CD8-positive, alpha-beta memory T cell (primary cell): ENCODE measurements at regions not wholly inside any gene's neighbourhood (a gene's known extent, or its start where the extent isn't known, plus 50 kb on each side); places are given as distances from the start of the nearest gene placed in this dataset.

Source experiments
- CTCF ChIA-PET: fragments of 350-600 bp; sonication (Branson Sonifier 250); formaldehyde crosslinking; loops from one replicate; lab custom pipeline; 2021; ENCODE audit warnings: antibody characterized with exemption; lab: Charles Lee
- POLR2A ChIA-PET: fragments of 350-600 bp; sonication (Branson Sonifier 250); formaldehyde crosslinking; loops from one replicate; lab custom pipeline; 2021; ENCODE audit warnings: antibody characterized with exemption; lab: Charles Lee
- DNase-seq, 5 donors: peaks; one replicate each; pipeline versions ENCODE4 v3.0.0 to v3.0.0-alpha.2; 2020 to 2022; ENCODE audit warnings: mixed read lengths in 1 of 5
- H3K27ac ChIP-seq: one replicate; pipeline ENCODE4 v1.7.0; 2013; ENCODE audit warnings: low read depth, mild to moderate bottlenecking, low read length, moderate library complexity
- H3K27me3 ChIP-seq: 2 replicates; pipeline ENCODE4 v1.7.0; 2013; ENCODE audit warnings: low read length, mild to moderate bottlenecking; ENCODE audit not compliant: insufficient read depth, poor library complexity, severe bottlenecking
- H3K36me3 ChIP-seq: 2 replicates; pipeline ENCODE4 v1.7.0; 2013; ENCODE audit warnings: mild to moderate bottlenecking, low read length, moderate library complexity; ENCODE audit not compliant: insufficient read depth
- H3K4me1 ChIP-seq: 2 replicates; pipeline ENCODE4 v1.7.0; 2013; ENCODE audit warnings: mild to moderate bottlenecking, low read length, moderate library complexity; ENCODE audit not compliant: insufficient read depth
- H3K4me3 ChIP-seq: 2 replicates; pipeline ENCODE4 v1.7.0; 2013; ENCODE audit warnings: mild to moderate bottlenecking, low read length
- H3K9me3 ChIP-seq: 2 replicates; pipeline ENCODE4 v1.7.0; 2013; ENCODE audit warnings: mild to moderate bottlenecking, low read length
- H3K27ac Mint-ChIP-seq, 8 donors: one replicate each; pipeline ENCODE4 v1.8.0; 2020 to 2021; ENCODE audit warnings: mixed read lengths in 8 of 8, mild to moderate bottlenecking in 6 of 8, inconsistent platforms in 3 of 8, moderate library complexity in 3 of 8
- H3K27me3 Mint-ChIP-seq, 2 donors: one replicate each; pipeline ENCODE4 v1.8.0; 2020 to 2021; ENCODE audit warnings: mixed read lengths in 2 of 2, mild to moderate bottlenecking in 1 of 2, moderate library complexity in 1 of 2
- H3K36me3 Mint-ChIP-seq, 3 donors: one replicate each; pipeline ENCODE4 v1.8.0; 2020 to 2021; ENCODE audit warnings: mixed read lengths in 3 of 3, inconsistent platforms in 1 of 3, mild to moderate bottlenecking in 1 of 3
- H3K4me1 Mint-ChIP-seq, 3 donors: one replicate each; pipeline ENCODE4 v1.8.0; 2020 to 2021; ENCODE audit warnings: mixed read lengths in 3 of 3, inconsistent platforms in 1 of 3, mild to moderate bottlenecking in 1 of 3
- H3K4me3 Mint-ChIP-seq, 7 donors: one replicate each; pipeline ENCODE4 v1.8.0; 2020 to 2021; ENCODE audit warnings: mixed read lengths in 7 of 7, mild to moderate bottlenecking in 6 of 7, moderate library complexity in 4 of 7, inconsistent platforms in 2 of 7
- H3K9me3 Mint-ChIP-seq, 5 donors: one replicate each; pipeline ENCODE4 v1.8.0; 2020 to 2022; ENCODE audit warnings: mixed read lengths in 5 of 5, mild to moderate bottlenecking in 3 of 5, moderate library complexity in 2 of 5, inconsistent platforms in 1 of 5

DNA sequence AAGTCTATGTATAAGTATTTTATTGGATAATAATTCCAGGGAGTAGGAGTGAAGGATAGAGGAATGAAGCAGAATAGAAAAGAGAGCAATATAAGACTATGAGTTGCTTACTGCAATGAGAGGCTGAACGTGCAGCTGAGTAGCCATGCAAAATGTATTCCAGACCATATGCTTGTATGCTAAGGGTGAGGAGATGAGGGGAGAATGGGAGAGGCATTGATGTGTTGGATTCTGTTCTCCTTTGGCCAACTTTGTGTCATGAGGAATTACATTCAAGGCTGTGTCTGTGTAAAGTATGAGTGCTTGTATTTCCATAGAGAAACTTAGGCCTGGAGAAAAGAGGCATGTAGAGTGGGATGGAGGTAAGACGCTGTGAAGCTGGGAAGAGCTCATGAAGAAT is 301.8 kb downstream of the ARL6IP6 start:
- H3K9me3 Mint-ChIP-seq = peaks cover 11 to 21% (median 12%) of the 10 kb centered on the region in 5 donors
- no peaks in the 10 kb centered on the region for H3K36me3 ChIP-seq
- DNase-seq = no peak
- no peak overlapping the region for H3K27ac ChIP-seq
- no peak overlapping the region for H3K27ac Mint-ChIP-seq
- no peaks in the 10 kb centered on the region for H3K4me1 Mint-ChIP-seq
- ChIA-PET POLR2A (no interaction called here), CTCF (no interaction called here)
- peaks cover 0 to 1% of the 10 kb centered on the region in 2 donors for H3K27me3 Mint-ChIP-seq
- no peaks in the 10 kb centered on the region for H3K36me3 Mint-ChIP-seq
- no peaks in the 10 kb centered on the region for H3K27me3 ChIP-seq
- H3K9me3 ChIP-seq = no peaks in the 10 kb centered on the region
- H3K4me1 ChIP-seq = no peaks in the 10 kb centered on the region
- no peak overlapping the region for H3K4me3 ChIP-seq
- no peak overlapping the region for H3K4me3 Mint-ChIP-seq

DNA sequence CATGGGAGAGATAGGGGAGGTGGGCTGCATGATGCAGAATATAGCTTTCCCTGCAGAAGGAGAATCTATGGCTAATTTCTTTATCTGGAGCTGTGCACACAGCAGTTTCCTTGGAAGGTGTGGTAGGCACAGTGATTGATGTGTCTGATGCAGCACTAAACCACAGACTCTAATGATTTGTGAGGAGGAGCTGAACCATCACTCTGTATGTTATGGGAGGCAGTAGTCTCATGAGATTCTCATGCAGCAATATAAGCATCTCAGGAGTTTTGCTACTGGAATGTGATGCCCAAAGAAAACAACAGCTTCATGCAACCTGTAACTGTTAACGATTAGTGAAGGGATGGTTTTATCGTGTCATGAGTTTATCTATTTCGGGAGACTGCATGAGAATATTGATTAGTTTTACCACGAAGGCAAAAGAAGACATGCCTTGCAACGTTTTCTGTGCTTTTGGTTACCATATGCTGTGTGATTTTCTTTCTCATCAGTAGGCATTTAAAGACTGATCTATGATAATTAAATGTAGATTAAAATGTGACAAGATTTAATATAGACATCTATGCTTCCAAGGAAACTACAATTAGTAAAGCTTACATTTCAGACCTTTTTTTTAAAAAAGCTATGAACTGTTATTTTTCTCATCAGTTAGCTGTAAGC is 286.8 kb downstream of the ARL6IP6 start:
- ChIA-PET CTCF (no interaction called here), POLR2A (no interaction called here)
- H3K4me3 Mint-ChIP-seq = no peak overlapping the region
- H3K27ac ChIP-seq = no peak overlapping the region
- no peak overlapping the region for H3K4me3 ChIP-seq
- no peaks in the 10 kb centered on the region for H3K4me1 ChIP-seq
- H3K9me3 Mint-ChIP-seq = peaks cover 0 to 1% (median 0%) of the 10 kb centered on the region in 5 donors
- H3K36me3 Mint-ChIP-seq = no peaks in the 10 kb centered on the region
- H3K27me3 ChIP-seq = no peaks in the 10 kb centered on the region
- DNase-seq = no peak
- H3K27me3 Mint-ChIP-seq = no peaks in the 10 kb centered on the region
- H3K36me3 ChIP-seq = no peaks in the 10 kb centered on the region
- no peak overlapping the region for H3K27ac Mint-ChIP-seq
- no peaks in the 10 kb centered on the region for H3K9me3 ChIP-seq
- H3K4me1 Mint-ChIP-seq = no peaks in the 10 kb centered on the region

DNA sequence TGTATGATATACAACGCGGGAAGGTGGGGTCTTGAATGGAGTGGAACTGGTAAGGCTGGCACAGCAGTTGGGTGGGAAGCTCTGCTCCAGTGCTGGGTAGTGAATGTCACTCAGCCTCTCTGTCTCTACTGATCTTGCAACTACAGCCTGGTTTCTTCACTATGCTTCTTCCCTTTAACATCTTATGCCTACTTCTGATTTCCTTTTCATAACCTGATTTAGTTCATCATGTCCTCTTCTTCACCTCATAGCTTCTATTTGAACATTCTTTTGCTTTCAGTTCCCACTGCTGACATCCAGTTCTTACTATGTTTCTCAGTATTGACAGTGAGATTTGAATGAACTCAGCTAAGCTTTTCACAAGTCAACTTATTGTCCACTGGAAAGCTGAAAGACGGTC is 286.2 kb downstream of the ARL6IP6 start:
- H3K4me1 Mint-ChIP-seq = no peaks in the 10 kb centered on the region
- H3K9me3 Mint-ChIP-seq = peaks cover 0 to 1% (median 0%) of the 10 kb centered on the region in 5 donors
- H3K27ac Mint-ChIP-seq = no peak overlapping the region
- H3K9me3 ChIP-seq = no peaks in the 10 kb centered on the region
- no peaks in the 10 kb centered on the region for H3K36me3 Mint-ChIP-seq
- no peak overlapping the region for H3K4me3 ChIP-seq
- no peak for DNase-seq
- ChIA-PET POLR2A (no interaction called here), CTCF (no interaction called here)
- no peak overlapping the region for H3K27ac ChIP-seq
- no peaks in the 10 kb centered on the region for H3K36me3 ChIP-seq
- no peaks in the 10 kb centered on the region for H3K27me3 Mint-ChIP-seq
- no peaks in the 10 kb centered on the region for H3K27me3 ChIP-seq
- no peak overlapping the region for H3K4me3 Mint-ChIP-seq
- no peaks in the 10 kb centered on the region for H3K4me1 ChIP-seq

DNA sequence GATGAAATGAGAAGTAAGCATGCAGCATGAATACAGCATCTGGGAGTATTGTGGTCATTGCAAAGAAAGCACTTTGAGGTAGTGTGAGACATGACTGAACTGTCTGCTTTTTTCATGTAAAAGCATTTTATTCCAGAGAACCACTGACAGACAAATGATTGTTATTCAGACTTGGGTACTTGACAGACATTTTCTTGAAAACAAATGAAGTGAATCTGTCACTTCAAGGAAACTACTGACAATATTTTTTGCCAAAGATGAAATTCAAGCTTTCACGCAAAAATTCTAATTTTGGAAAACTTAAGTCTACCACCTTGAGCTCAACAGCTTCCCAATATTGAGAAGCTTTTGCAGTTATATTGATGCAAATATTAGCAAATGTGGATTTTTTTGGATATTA is 255.7 kb downstream of the ARL6IP6 start:
- H3K36me3 Mint-ChIP-seq = no peaks in the 10 kb centered on the region
- Histone ChIP-seq H3K27me3 (no peaks in the 10 kb centered on the region), H3K9me3 (no peaks in the 10 kb centered on the region), H3K36me3 (no peaks in the 10 kb centered on the region), H3K4me1 (no peaks in the 10 kb centered on the region), H3K27ac (no peak overlapping the region), H3K4me3 (no peak overlapping the region)
- POLR2A ChIA-PET = no interaction called here
- no peaks in the 10 kb centered on the region for H3K27me3 Mint-ChIP-seq
- no peaks in the 10 kb centered on the region for H3K4me1 Mint-ChIP-seq
- H3K9me3 Mint-ChIP-seq = peaks cover 0 to 11% (median 4%) of the 10 kb centered on the region in 5 donors
- no peak for DNase-seq
- H3K27ac Mint-ChIP-seq = no peak overlapping the region
- no peak overlapping the region for H3K4me3 Mint-ChIP-seq
- CTCF ChIA-PET = interaction anchor here (0.6 kb wide), 1 partner anchor 32 kb away, joined by 3 read pairs; no protein-coding TSS in a partner anchor

DNA sequence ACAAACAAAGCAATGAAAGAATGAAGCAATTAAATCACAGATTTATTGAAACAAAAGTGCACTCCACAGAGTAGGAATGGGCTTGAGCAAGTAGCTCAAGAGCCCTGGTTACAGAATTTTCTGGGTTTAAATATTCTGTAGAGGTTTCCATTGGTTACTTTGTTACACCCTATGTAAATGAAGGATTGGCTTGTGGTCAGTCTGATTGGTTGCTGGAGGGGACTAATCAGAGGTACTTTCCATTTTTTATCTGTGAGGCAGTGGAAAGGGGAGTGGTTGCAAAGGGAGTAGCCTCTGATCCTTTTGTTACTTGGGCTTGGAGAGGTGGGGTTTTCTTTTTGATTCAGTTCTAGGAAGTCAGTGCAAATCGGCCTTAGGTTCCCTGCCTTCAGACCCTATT is 253.3 kb downstream of the ARL6IP6 start:
- ChIA-PET POLR2A (no interaction called here), CTCF (no interaction called here)
- H3K4me1 Mint-ChIP-seq = no peaks in the 10 kb centered on the region
- Histone ChIP-seq H3K27me3 (no peaks in the 10 kb centered on the region), H3K27ac (no peak overlapping the region), H3K4me3 (no peak overlapping the region), H3K36me3 (no peaks in the 10 kb centered on the region), H3K4me1 (no peaks in the 10 kb centered on the region), H3K9me3 (no peaks in the 10 kb centered on the region)
- H3K9me3 Mint-ChIP-seq = peaks cover 0 to 12% (median 4%) of the 10 kb centered on the region in 5 donors
- H3K36me3 Mint-ChIP-seq = no peaks in the 10 kb centered on the region
- no peak overlapping the region for H3K4me3 Mint-ChIP-seq
- no peak for DNase-seq
- no peaks in the 10 kb centered on the region for H3K27me3 Mint-ChIP-seq
- H3K27ac Mint-ChIP-seq = no peak overlapping the region

- no peak overlapping the region for H3K4me3 ChIP-seq
- ChIA-PET POLR2A (no interaction called here), CTCF (no interaction called here)
- no peak overlapping the region for H3K27ac ChIP-seq
- Mint-ChIP-seq H3K9me3 (no peaks in the 10 kb centered on the region), H3K4me1 (no peaks in the 10 kb centered on the region), H3K27me3 (peaks cover 0 to 4% of the 10 kb centered on the region in 2 donors), H3K27ac (no peak overlapping the region), H3K36me3 (no peaks in the 10 kb centered on the region), H3K4me3 (no peak overlapping the region)
- H3K4me1 ChIP-seq = no peaks in the 10 kb centered on the region
- H3K27me3 ChIP-seq = no peaks in the 10 kb centered on the region
- no peaks in the 10 kb centered on the region for H3K36me3 ChIP-seq
- no peak for DNase-seq
- no peaks in the 10 kb centered on the region for H3K9me3 ChIP-seq
These were observed 244.0 kb downstream of the ARL6IP6 start for GRCh38 chr2:152962446-152962845.

DNA sequence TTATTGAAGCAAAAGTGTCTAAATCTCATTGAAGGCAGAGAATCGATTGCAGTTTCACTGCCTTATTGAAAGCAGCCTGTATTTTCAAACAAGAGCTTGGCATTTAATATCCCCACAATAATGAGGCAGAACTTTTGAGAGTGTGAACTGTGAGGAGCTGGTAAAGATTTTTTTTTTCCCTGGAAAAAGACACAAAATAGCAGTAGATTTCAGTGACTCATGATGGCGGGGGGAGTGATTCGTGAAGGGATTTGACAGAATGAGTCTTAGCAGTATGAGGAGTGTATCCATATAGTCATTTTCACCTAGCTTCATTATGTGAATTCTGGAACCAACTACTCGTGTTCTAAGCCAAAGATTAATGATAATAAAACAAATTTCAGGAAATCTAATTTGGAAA is 242.9 kb downstream of the ARL6IP6 start:
- Histone ChIP-seq H3K9me3 (no peaks in the 10 kb centered on the region), H3K27me3 (no peaks in the 10 kb centered on the region), H3K36me3 (no peaks in the 10 kb centered on the region), H3K4me3 (no peak overlapping the region), H3K27ac (no peak overlapping the region), H3K4me1 (no peaks in the 10 kb centered on the region)
- Mint-ChIP-seq H3K27me3 (peaks cover 0 to 4% of the 10 kb centered on the region in 2 donors), H3K27ac (no peak overlapping the region), H3K4me1 (no peaks in the 10 kb centered on the region), H3K9me3 (no peaks in the 10 kb centered on the region), H3K36me3 (no peaks in the 10 kb centered on the region), H3K4me3 (no peak overlapping the region)
- ChIA-PET CTCF (no interaction called here), POLR2A (no interaction called here)
- DNase-seq = no peak

- POLR2A ChIA-PET = no interaction called here
- no peaks in the 10 kb centered on the region for H3K9me3 ChIP-seq
- H3K4me1 Mint-ChIP-seq = peaks cover 0 to 8% (median 0%) of the 10 kb centered on the region in 3 donors
- no peak overlapping the region for H3K27ac ChIP-seq
- H3K9me3 Mint-ChIP-seq = peaks cover 0 to 2% (median 0%) of the 10 kb centered on the region in 5 donors
- CTCF ChIA-PET = no interaction called here
- H3K27ac Mint-ChIP-seq = no peak overlapping the region
- peaks cover under 1 to 5% of the 10 kb centered on the region in 2 donors for H3K27me3 Mint-ChIP-seq
- DNase-seq = no peak
- no peaks in the 10 kb centered on the region for H3K4me1 ChIP-seq
- H3K4me3 ChIP-seq = no peak overlapping the region
- H3K36me3 ChIP-seq = no peaks in the 10 kb centered on the region
- no peaks in the 10 kb centered on the region for H3K36me3 Mint-ChIP-seq
- no peak overlapping the region for H3K4me3 Mint-ChIP-seq
- H3K27me3 ChIP-seq = no peaks in the 10 kb centered on the region
These were observed 231.7 kb downstream of the ARL6IP6 start for GRCh38 chr2:152950126-152950525.
